ENCODE measurements at regions not wholly inside any gene's neighbourhood (a gene's known extent, or its start where the extent isn't known, plus 50 kb on each side); places are given as distances from the start of the nearest gene placed in this dataset.
"Not testable (repeated sequence)": the region's sequence is repeated elsewhere in the genome, so short reads cannot be mapped to it uniquely, and the experiment has no call there.

- Histone ChIP-seq H3K9me3 (ENCODE audit: control insufficient read depth in 4 of 4, low read length in 3 of 4) (no peaks in the 10 kb centered on the region), H3K27me3 (ENCODE audit: control insufficient read depth in 4 of 4, insufficient read depth in 4 of 4, low read length in 3 of 4) (no peaks in the 10 kb centered on the region), H3K4me3 (ENCODE audit: low read depth in 1 of 3, low read length in 3 of 3) (no peak overlapping the region), H3K27ac (ENCODE audit: low read depth in 1 of 2, low read length in 2 of 2) (no peak overlapping the region), H3K36me3 (ENCODE audit: control insufficient read depth in 4 of 4, insufficient read depth in 3 of 4, low read depth in 1 of 4, low read length in 3 of 4) (no peaks in the 10 kb centered on the region), H3K9ac (ENCODE audit: low read depth in 1 of 2, low read length in 2 of 2) (no peak overlapping the region), H3K4me1 (ENCODE audit: control insufficient read depth in 4 of 4, insufficient read depth in 4 of 4, low read length in 3 of 4) (no peaks in the 10 kb centered on the region)
- 66% methylated on average over 3 of the region's 3 CpGs for WGBS
- no peak for DNase-seq (ENCODE audit: low spot score)
- TF ChIP-seq NR2F2 (IDR thresholded peaks at IDR 0.05) (no peak), SP1 (IDR thresholded peaks at IDR 0.05) (no peak), RXRA (IDR thresholded peaks at IDR 0.05) (no peak), ATF3 (IDR thresholded peaks at IDR 0.05) (no peak), FOXA2 (IDR thresholded peaks at IDR 0.05) (no peak), CTCF (IDR thresholded peaks at IDR 0.05; ENCODE audit: low read depth, low read length, missing input control) (no peak), JUND (IDR thresholded peaks at IDR 0.05) (no peak), REST (IDR thresholded peaks at IDR 0.05) (no peak), EGR1 (IDR thresholded peaks at IDR 0.05; ENCODE audit: low read depth in 2 of 2) (no peak), HNF4G (IDR thresholded peaks at IDR 0.05) (no peak), GABPA (IDR thresholded peaks at IDR 0.05 in 1 of 2, conservative IDR thresholded peaks at IDR 0.05 in 1 of 2) (no peak), FOXA1 (IDR thresholded peaks at IDR 0.05) (no peak), HNF4A (conservative IDR thresholded peaks at IDR 0.05) (no peak), TAF1 (conservative IDR thresholded peaks at IDR 0.05) (no peak), MAX (IDR thresholded peaks at IDR 0.05) (no peak), RAD21 (IDR thresholded peaks at IDR 0.05) (no peak), YY1 (IDR thresholded peaks at IDR 0.05) (no peak)
- TF ChIP-seq, protein P1, sequence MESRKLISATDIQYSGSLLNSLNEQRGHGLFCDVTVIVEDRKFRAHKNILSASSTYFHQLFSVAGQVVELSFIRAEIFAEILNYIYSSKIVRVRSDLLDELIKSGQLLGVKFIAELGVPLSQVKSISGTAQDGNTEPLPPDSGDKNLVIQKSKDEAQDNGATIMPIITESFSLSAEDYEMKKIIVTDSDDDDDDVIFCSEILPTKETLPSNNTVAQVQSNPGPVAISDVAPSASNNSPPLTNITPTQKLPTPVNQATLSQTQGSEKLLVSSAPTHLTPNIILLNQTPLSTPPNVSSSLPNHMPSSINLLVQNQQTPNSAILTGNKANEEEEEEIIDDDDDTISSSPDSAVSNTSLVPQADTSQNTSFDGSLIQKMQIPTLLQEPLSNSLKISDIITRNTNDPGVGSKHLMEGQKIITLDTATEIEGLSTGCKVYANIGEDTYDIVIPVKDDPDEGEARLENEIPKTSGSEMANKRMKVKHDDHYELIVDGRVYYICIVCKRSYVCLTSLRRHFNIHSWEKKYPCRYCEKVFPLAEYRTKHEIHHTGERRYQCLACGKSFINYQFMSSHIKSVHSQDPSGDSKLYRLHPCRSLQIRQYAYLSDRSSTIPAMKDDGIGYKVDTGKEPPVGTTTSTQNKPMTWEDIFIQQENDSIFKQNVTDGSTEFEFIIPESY (IDR thresholded peaks at IDR 0.05) = no peak
These were observed 857.6 kb upstream of the SLC35B3 start for GRCh38 chr6:9292975-9293374.

DNA sequence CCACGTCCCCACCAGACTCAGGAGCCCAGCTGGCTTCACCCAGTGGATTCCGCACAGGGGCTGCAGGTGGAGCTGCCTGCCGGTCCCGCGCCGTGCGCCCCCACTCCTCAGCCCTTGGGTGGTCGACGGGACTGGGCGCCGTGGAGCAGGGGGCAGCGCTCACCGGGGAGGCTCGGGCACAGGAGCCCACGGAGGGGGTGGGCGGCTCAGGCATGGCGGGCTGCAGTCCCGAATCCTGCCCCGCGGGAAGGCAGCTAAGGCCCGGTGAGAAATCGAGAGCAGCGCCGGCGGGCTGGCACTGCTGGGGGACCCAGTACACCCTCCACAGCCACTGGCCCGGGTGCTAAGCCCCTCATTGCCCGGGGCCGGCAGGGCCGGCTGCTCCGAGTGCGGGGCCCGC, 855.0 kb upstream of the SLC35B3 start:
- not testable (repeated sequence) for H3K9me3 ChIP-seq (ENCODE audit: control insufficient read depth in 4 of 4, low read length in 3 of 4); H3K4me1 ChIP-seq (ENCODE audit: control insufficient read depth in 4 of 4, insufficient read depth in 4 of 4, low read length in 3 of 4); H3K27me3 ChIP-seq (ENCODE audit: control insufficient read depth in 4 of 4, insufficient read depth in 4 of 4, low read length in 3 of 4); H3K4me3 ChIP-seq (ENCODE audit: low read depth in 1 of 3, low read length in 3 of 3); H3K27ac ChIP-seq (ENCODE audit: low read depth in 1 of 2, low read length in 2 of 2); DNase-seq (ENCODE audit: low spot score); H3K9ac ChIP-seq (ENCODE audit: low read depth in 1 of 2, low read length in 2 of 2); H3K36me3 ChIP-seq (ENCODE audit: control insufficient read depth in 4 of 4, insufficient read depth in 3 of 4, low read depth in 1 of 4, low read length in 3 of 4)
- 94% methylated on average over 32 of the region's 32 CpGs for WGBS

All from liver (tissue), 8 donors.